SKM-1 (cell line): ENCODE measurements at regions not wholly inside any gene's neighbourhood (a gene's known extent, or its start where the extent isn't known, plus 50 kb on each side); places are given as distances from the start of the nearest gene placed in this dataset.

Source experiments
- DNase-seq: peaks from one replicate; lab custom pipeline; 2025; ENCODE audit not compliant: unreplicated experiment; lab: John Stamatoyannopoulos, UW

GRCh38 chr1:29515170-29515955, 279.0 kb downstream of the PTPRU start:
- no peak for DNase-seq

GRCh38 chr1:29514361-29515169, 278.2 kb downstream of the PTPRU start:
- DNase-seq, result no peak

- DNase-seq, result no peak
Measured at GRCh38 chr1:29513357-29513756, 277.0 kb downstream of the PTPRU start.

DNA sequence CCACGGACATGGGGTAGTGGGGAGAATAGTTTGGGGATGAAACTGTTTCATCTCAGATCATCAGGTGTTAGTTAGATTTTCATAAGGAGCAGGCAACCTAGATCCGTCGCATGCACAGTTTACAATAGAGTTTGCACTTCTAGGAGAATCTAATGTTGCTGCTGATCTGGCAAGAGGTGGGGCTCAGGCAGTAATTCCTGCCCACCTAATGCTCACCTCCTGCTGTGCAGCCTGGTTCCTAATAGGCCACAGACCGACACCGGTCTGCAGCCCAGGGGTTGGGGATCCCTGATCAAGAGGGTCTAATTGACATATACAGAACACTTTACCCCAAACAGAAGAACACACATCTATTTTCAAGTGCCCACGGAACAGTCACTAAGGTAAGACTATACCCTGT, 275.1 kb downstream of the PTPRU start:
- DNase-seq, result no peak

- DNase-seq, result no peak
Measured at GRCh38 chr1:29508458-29509107, 272.3 kb downstream of the PTPRU start.

GRCh38 chr1:29506678-29507225, 270.4 kb downstream of the PTPRU start:
- DNase-seq, result no peak

GRCh38 chr1:29505532-29506220, 269.4 kb downstream of the PTPRU start:
- no peak for DNase-seq

- DNase-seq, result no peak
Measured at GRCh38 chr1:29504709-29505410, 268.5 kb downstream of the PTPRU start.

DNA sequence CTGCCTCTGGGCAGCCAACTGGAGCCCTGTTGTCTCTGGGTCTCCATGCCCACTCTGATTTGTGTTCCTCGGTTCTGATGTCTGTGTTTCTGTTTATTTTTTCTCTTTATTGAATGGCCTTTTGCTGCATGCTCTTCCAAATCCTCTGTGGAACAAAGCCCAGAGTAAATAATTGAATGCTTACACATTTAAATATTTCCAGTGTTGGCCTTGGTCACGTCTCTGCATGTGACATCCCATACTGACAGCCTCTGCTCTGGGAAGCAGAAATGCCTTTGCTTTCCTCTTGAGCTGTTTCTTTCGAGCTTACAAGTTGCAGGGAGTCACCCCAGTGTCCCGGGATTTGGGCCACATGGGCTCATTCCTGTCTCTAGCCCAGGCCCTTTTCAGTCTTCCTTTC, 267.9 kb downstream of the PTPRU start:
- no peak for DNase-seq

- no peak for DNase-seq
Measured at GRCh38 chr1:29502911-29503840, 266.9 kb downstream of the PTPRU start.

DNA sequence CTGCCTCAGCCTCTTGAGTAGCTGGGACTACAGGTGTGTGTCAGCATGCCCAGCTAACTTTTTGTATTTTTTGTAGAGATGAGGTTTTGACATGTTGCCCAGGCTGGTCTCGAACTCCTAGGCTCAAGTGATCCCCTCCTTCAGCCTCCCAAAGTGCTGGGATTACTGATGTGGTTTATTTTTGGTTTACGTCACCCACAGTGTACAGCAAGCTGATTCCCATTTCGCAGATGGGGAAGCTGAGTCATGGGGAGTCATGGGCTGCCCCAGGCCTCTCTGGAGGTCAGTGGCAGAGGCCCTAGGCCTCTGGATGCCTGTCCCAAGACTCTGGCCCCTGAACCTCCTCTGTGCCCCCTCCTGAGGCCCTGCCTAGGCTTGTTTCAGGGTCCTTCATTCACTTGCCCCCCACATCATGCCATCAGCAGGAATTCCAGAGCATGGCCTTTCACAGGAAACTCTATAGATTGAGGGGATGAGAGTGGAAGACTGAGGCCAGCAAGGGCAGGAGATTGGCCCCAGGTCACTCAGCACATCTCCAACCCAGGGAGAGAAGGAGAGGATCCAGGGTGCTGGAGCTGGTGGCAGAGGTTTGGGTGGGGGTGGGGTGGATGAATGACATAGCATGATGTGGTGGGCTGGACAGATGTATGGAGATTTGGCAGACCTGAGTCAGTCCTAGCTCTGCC, 266.0 kb downstream of the PTPRU start:
- DNase-seq, result no peak

GRCh38 chr1:29501227-29501976, 265.1 kb downstream of the PTPRU start:
- no peak for DNase-seq

- DNase-seq, result no peak
Measured at GRCh38 chr1:29500651-29501050, 264.3 kb downstream of the PTPRU start.

- DNase-seq, result no peak
Measured at GRCh38 chr1:29500041-29500440, 263.7 kb downstream of the PTPRU start.

GRCh38 chr1:29499104-29499650, 262.9 kb downstream of the PTPRU start:
- no peak for DNase-seq

DNA sequence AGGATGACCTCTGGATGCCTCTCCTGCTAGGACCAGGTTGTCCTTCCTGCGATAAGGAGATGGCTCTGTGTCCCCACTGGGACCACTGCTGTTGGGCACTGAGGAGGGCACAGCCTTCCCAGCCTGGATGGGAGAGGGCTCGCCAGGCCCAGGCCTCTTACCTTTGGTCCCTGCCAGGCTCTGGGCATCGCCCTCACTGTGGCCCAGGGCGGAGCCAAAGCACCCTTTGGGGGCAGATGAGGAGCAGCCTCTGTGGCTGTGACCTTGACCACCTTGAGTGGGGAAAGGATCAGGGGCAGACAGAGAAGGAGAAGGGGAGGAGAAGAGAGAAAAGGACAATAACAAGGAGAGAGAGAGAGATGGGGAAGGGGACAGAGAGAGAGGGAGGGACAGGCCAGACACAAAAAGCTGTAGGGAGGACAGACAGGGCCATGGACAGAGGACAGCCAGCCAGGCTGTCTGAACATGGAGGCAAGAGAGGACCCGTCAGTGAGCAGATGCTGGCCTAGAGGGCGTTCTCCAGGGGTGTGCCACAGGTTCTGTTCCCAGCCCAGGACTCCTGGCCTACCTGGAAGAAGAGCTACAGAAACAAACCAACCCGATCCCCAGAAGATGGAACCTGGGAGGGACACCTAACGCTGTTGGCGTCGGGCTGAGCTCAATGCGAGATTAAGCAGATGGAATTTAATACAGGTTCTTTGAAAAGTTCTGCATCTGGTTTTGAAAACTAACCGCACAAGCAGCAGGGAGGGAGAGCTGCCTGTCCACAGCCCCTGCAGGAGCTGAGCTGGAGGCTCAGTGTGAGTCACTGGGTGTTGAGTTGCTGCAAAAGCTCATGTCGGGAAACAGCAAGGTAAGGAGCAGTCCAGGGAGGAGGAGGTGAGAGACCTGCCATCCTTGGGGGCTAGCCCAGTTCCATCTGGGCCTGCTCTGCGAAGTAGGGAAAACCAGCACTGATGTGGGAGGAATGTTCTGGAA, 262.1 kb downstream of the PTPRU start:
- no peak for DNase-seq
